PC-3 (cell line): ENCODE measurements at regions not wholly inside any gene's neighbourhood (a gene's known extent, or its start where the extent isn't known, plus 50 kb on each side); places are given as distances from the start of the nearest gene placed in this dataset.

Source experiments
- CTCF ChIP-seq: fragments of 300-600 bp; sonication (generic); conservative IDR thresholded peaks from 2 replicates; pipeline ENCODE4 v1.5.1; 2017; ENCODE audit warnings: antibody characterized with exemption, low read depth, mild to moderate bottlenecking, low read length
- EZH2 ChIP-seq: fragments of 300-600 bp; sonication (generic); IDR thresholded peaks from one replicate; pipeline ENCODE4 v1.6.1; 2017; ENCODE audit warnings: antibody characterized with exemption, mild to moderate bottlenecking, low read length; ENCODE audit not compliant: unreplicated experiment
- EZH2phosphoT487 ChIP-seq: fragments of 300-600 bp; sonication (generic); IDR thresholded peaks from 2 replicates; pipeline ENCODE4 v1.6.1; 2018; ENCODE audit warnings: mild to moderate bottlenecking, antibody characterized with exemption, low read length, borderline replicate concordance

- TF ChIP-seq EZH2 (no peak), CTCF (no peak), EZH2phosphoT487 (no peak)
Measured at GRCh38 chr7:149586646-149587645, 89.3 kb upstream of the ZNF746 start.
